ENCODE measurements at regions not wholly inside any gene's neighbourhood (a gene's known extent, or its start where the extent isn't known, plus 50 kb on each side); places are given as distances from the start of the nearest gene placed in this dataset.
A peak's percentile ranks its signal among the peaks of the same experiment; 100 is the strongest.
"Not testable (repeated sequence)": the region's sequence is repeated elsewhere in the genome, so short reads cannot be mapped to it uniquely, and the experiment has no call there.

GRCh38 chr1:146305442-146305841, 76.6 kb upstream of the NOTCH2NLA start:
- not testable (repeated sequence) for H3K36me3 Mint-ChIP-seq (ENCODE audit: low read depth); H3K27ac Mint-ChIP-seq; H3K9me3 Mint-ChIP-seq; H3K27me3 Mint-ChIP-seq; H3K4me1 Mint-ChIP-seq; H3K4me3 Mint-ChIP-seq
- peak; percentile 41 for ATAC-seq (replicated peaks)

GRCh38 chr1:146298575-146298897, 69.7 kb upstream of the NOTCH2NLA start:
- H3K4me3 Mint-ChIP-seq; H3K9me3 Mint-ChIP-seq; H3K27ac Mint-ChIP-seq; H3K36me3 Mint-ChIP-seq (ENCODE audit: low read depth); H3K27me3 Mint-ChIP-seq; H3K4me1 Mint-ChIP-seq: not testable (repeated sequence)
- peak; percentile 97 for ATAC-seq (replicated peaks)

DNA sequence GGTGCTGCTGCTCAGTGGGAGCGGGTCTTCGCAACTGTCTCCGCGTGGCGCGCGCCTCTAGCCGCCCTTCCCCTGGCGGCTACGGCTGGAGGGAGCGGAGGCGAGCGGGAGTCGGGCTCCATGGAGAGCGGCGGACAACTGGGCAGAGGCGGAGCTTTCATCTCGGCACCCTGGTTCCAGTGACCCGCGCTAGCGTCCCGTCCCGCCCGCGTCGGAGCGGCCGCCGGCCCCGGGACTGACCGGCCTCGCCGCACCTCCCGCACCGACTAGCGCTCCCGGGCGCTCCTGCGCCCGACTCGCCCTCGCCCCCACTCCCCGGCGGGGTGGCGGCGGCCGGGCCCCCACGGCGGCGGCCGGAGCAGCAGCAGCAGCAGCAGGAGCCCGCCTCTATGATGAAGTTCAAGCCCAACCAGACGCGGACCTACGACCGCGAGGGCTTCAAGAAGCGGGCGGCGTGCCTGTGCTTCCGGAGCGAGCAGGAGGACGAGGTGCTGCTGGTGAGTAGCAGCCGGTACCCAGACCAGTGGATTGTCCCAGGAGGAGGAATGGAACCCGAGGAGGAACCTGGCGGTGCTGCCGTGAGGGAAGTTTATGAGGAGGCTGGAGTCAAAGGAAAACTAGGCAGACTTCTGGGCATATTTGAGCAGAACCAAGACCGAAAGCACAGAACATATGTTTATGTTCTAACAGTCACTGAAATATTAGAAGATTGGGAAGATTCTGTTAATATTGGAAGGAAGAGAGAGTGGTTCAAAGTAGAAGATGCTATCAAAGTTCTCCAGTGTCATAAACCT, 69.2 kb upstream of the NOTCH2NLA start:
- not testable (repeated sequence) for H3K4me3 Mint-ChIP-seq; H3K9me3 Mint-ChIP-seq; H3K27me3 Mint-ChIP-seq; H3K36me3 Mint-ChIP-seq (ENCODE audit: low read depth); H3K4me1 Mint-ChIP-seq; H3K27ac Mint-ChIP-seq
- ATAC-seq (replicated peaks): peak; percentile 80

GRCh38 chr1:146292940-146293936, 64.4 kb upstream of the NOTCH2NLA start:
- not testable (repeated sequence) for H3K27me3 Mint-ChIP-seq; H3K4me1 Mint-ChIP-seq; H3K36me3 Mint-ChIP-seq (ENCODE audit: low read depth); H3K27ac Mint-ChIP-seq; H3K4me3 Mint-ChIP-seq; H3K9me3 Mint-ChIP-seq; ATAC-seq (replicated peaks)

DNA sequence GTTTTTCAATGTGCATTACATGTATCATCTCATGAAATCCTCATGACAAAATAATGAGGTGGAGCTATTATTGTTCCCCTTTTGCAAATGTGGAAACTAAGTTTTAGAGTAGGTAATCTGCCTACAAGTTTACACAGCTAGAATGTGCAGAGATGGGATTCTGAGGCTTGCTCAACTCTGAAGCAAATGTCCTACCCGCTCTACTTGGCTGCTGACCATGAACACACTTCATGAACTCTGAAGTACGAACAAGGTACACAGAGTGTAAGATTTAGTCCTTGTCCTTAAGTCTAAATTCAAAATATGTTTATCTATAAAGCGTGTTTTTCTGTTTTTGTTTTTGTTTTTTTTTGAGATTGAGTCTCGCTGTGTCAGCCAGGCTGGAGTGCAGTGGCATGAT, 63.6 kb upstream of the NOTCH2NLA start:
- not testable (repeated sequence) for H3K4me3 Mint-ChIP-seq; H3K9me3 Mint-ChIP-seq; ATAC-seq (replicated peaks); H3K4me1 Mint-ChIP-seq; H3K27me3 Mint-ChIP-seq; H3K27ac Mint-ChIP-seq; H3K36me3 Mint-ChIP-seq (ENCODE audit: low read depth)

DNA sequence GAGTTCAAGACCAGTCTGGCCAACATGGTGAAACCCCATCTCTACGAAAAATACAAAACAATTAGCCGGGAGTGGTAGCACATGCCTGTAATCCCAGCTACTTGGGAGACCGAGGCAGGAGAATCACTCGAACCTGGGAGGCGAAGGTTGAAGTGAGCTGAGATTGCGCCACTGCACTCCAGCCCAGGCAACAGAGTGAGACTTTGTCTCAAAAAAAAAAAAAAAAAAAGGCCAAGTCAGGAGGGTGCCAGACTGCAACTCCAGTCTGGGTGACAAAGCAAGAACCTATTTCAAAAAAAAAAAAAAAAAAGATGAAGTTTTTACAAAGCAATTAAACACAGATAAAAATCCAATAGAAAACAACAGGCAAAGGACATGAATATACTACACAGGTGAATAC, 59.1 kb upstream of the NOTCH2NLA start:
- not testable (repeated sequence) for H3K9me3 Mint-ChIP-seq; H3K4me3 Mint-ChIP-seq; ATAC-seq (replicated peaks); H3K27me3 Mint-ChIP-seq; H3K4me1 Mint-ChIP-seq; H3K36me3 Mint-ChIP-seq (ENCODE audit: low read depth); H3K27ac Mint-ChIP-seq

- ATAC-seq (replicated peaks): peak; percentile 73
- H3K4me1 Mint-ChIP-seq; H3K4me3 Mint-ChIP-seq; H3K9me3 Mint-ChIP-seq; H3K36me3 Mint-ChIP-seq (ENCODE audit: low read depth); H3K27me3 Mint-ChIP-seq; H3K27ac Mint-ChIP-seq: not testable (repeated sequence)
Observed at GRCh38 chr1:146284760-146285159, 55.9 kb upstream of the NOTCH2NLA start.

DNA sequence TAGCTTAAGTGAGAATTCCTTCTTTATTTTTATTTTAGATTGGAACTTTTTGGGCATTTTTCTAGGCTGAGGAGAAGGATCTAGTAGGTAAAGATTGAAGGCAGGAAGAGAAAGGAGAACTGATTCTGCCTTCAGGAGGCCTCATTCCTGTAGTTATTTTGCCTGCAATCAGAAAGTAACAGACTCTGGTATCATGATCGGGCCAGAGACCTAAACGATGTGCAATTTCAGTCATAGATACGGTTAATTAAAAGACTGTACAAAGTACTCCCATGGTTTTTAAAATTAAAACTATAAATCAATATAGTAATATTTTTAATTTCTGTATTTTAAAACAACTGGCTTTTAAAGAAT, 54.7 kb upstream of the NOTCH2NLA start:
- H3K27me3 Mint-ChIP-seq; H3K36me3 Mint-ChIP-seq (ENCODE audit: low read depth); H3K27ac Mint-ChIP-seq; H3K9me3 Mint-ChIP-seq; H3K4me1 Mint-ChIP-seq; H3K4me3 Mint-ChIP-seq: not testable (repeated sequence)
- ATAC-seq (replicated peaks): peak; percentile 51

GRCh38 chr1:146282807-146283526, 54.1 kb upstream of the NOTCH2NLA start:
- H3K9me3 Mint-ChIP-seq; H3K36me3 Mint-ChIP-seq (ENCODE audit: low read depth); H3K4me1 Mint-ChIP-seq; H3K27me3 Mint-ChIP-seq; H3K27ac Mint-ChIP-seq; H3K4me3 Mint-ChIP-seq: not testable (repeated sequence)
- peak; percentile 89 for ATAC-seq (replicated peaks)

- not testable (repeated sequence) for H3K4me3 Mint-ChIP-seq; H3K27ac Mint-ChIP-seq; H3K27me3 Mint-ChIP-seq; H3K36me3 Mint-ChIP-seq (ENCODE audit: low read depth); ATAC-seq (replicated peaks); H3K9me3 Mint-ChIP-seq; H3K4me1 Mint-ChIP-seq
Observed at GRCh38 chr1:146281522-146281921, 52.7 kb upstream of the NOTCH2NLA start.

GRCh38 chr1:146278758-146279157, 49.9 kb upstream of the NOTCH2NLA start:
- ATAC-seq (replicated peaks); H3K9me3 Mint-ChIP-seq; H3K27me3 Mint-ChIP-seq; H3K4me3 Mint-ChIP-seq; H3K36me3 Mint-ChIP-seq (ENCODE audit: low read depth); H3K4me1 Mint-ChIP-seq; H3K27ac Mint-ChIP-seq: not testable (repeated sequence)

Measured in activated T-helper 17 cell treated with anti-CD3 and anti-CD28 coated beads, Interleukin-2, amount 50 U/mL, for 72 hours (primary cell).